Pancreas (tissue), 10 donors: ENCODE measurements at regions not wholly inside any gene's neighbourhood (a gene's known extent, or its start where the extent isn't known, plus 50 kb on each side); places are given as distances from the start of the nearest gene placed in this dataset.

ENCODE experiments used
- ATAC-seq, 4 donors: fragments of 200-7000 bp; cut with Tn5 transposase; one replicate each; pipeline versions ENCODE4 v1.8.0 to v1.9.1; 2020; ENCODE audit warnings: mild to moderate bottlenecking in 4 of 4, moderate library complexity in 4 of 4
- DNase-seq, 6 donors: peaks; one replicate each; pipeline ENCODE4 v3.0.0-alpha.2; 2020
- FAIRE-seq: peaks from 2 replicates; lab custom pipeline; 2012; peaks lifted over from hg19 to GRCh38; lab: Jason Lieb, UNC
- H3K27ac ChIP-seq, 4 donors: fragments of 200-600 bp; sonication (generic); 1 replicate in 3 of 4; 2 replicates in 1 of 4; pipeline versions ENCODE4 v1.5.0 to v1.8.0; 2020
- H3K27me3 ChIP-seq, 4 donors: fragments of 200-600 bp; one replicate each; pipeline ENCODE4 v1.8.0; 2021
- H3K36me3 ChIP-seq, 3 donors: fragments of 200-600 bp; sonication (generic) in 1 of 3; one replicate each; pipeline versions ENCODE4 v1.5.0 to v1.8.0; 2020 to 2021
- H3K4me1 ChIP-seq, 3 donors: fragments of 200-600 bp; one replicate each; pipeline ENCODE4 v1.8.0; 2021
- H3K4me3 ChIP-seq, 4 donors: fragments of 200-600 bp; sonication (generic) in 2 of 4; one replicate each; pipeline versions ENCODE4 v1.5.0 to v1.8.0; 2020 to 2021
- H3K9me3 ChIP-seq, 4 donors: fragments of 200-600 bp; one replicate each; pipeline ENCODE4 v1.8.0; 2021
- WGBS, 2 donors: extraction: QIAGEN DNeasy Blood & Tissue Kit; methylation state at CpG; one replicate each; pipeline ENCODE4 v1.1.7; 2013; 5-methylcytosine and 5-hydroxymethylcytosine counted together
- intact Hi-C, 3 donors: fragments of 100-400 bp; cut with DNase I; formaldehyde crosslinking; loops; one replicate each; pipeline versions ENCODE4 v1.11.1 to v1.14.2; 2022
- TF ChIP-seq, protein P1 (sequence below), 4 donors: fragments of 200-600 bp; sonication (generic) in 3 of 4; IDR thresholded peaks; one replicate each; pipeline versions ENCODE4 v1.5.0 to v1.8.0; 2021; ENCODE audit warnings: antibody characterized with exemption in 4 of 4
- donor health status: healthy with polysubstance abuse.
- donor health status: DM: no; HTN: no; CAD: no; lungs with moderate emphysema.
- donor health status: DM: no; HTN: no; CAD: no.
- donor health status: control.
- donor health status: control.
- donor health status: Bipolar disorder and iron deficiency.
- donor health status: DM: yes; HTN: yes; CAD: no.
- donor health status: DM: no; HTN: no; CAD: no.
- donor health status: DM: no; HTN: no; CAD: no.
- donor health status: DM: yes; HTN: yes; CAD: no.

DNA sequence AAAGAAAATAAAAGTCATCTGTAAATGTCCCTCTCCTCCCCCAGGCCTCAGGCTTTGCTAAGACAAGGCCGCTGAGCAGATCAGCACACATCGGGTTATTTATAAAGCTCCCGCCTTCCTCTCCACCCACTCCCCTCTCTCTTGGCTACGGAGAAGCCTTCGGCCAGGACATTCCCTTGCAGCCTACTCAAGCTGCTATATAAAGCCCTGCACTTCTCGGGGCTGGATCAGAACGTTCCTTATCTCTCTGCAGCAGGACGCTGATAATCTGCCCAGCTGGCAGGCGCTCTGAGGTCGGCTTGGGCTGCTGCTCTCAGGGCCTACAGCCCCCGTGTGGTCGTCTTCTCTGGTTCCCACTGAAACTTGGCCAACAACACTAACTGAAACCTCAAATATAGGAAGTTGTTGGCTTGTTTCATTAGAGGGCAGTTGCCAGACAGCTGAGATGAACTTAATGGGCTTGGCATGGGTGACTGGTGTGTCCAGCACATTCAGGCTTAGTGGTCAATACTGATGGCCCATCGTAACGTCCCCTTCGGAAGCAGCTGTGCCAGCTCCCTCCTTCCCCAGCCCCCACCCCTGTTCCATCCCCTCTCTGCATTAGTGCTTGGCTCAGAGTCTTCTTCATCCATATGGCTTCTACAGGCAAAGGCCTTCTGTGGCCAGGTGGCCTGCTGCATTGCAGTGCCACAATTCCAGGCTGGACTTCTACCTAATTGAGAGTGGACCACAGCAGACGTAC lies 64.6 kb downstream of the IER5 start:
- H3K27me3 ChIP-seq = no peaks in the 10 kb centered on the region
- no peaks in the 10 kb centered on the region for H3K9me3 ChIP-seq
- no peaks in the 10 kb centered on the region for H3K36me3 ChIP-seq
- intact Hi-C loops = no loop called here
- DNase-seq (peak in 5 of 6 donors; percentile 70 to 82 (median 72)), ATAC-seq (peak; percentile 91 to 97 (median 92)), FAIRE-seq (no peak)
- 7% methylated on average over 16 of the region's 16 CpGs for WGBS, 2 donors
- TF ChIP-seq, protein P1, sequence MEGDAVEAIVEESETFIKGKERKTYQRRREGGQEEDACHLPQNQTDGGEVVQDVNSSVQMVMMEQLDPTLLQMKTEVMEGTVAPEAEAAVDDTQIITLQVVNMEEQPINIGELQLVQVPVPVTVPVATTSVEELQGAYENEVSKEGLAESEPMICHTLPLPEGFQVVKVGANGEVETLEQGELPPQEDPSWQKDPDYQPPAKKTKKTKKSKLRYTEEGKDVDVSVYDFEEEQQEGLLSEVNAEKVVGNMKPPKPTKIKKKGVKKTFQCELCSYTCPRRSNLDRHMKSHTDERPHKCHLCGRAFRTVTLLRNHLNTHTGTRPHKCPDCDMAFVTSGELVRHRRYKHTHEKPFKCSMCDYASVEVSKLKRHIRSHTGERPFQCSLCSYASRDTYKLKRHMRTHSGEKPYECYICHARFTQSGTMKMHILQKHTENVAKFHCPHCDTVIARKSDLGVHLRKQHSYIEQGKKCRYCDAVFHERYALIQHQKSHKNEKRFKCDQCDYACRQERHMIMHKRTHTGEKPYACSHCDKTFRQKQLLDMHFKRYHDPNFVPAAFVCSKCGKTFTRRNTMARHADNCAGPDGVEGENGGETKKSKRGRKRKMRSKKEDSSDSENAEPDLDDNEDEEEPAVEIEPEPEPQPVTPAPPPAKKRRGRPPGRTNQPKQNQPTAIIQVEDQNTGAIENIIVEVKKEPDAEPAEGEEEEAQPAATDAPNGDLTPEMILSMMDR (IDR thresholded peaks at IDR 0.05) = peak in 1 of 4 donors; percentile 7
- H3K4me1 ChIP-seq = peaks cover 0 to 11% (median 6%) of the 10 kb centered on the region in 3 donors
- peak overlapping the region in 1 of 4 donors; percentile 40 for H3K27ac ChIP-seq
- no peak overlapping the region for H3K4me3 ChIP-seq

DNA sequence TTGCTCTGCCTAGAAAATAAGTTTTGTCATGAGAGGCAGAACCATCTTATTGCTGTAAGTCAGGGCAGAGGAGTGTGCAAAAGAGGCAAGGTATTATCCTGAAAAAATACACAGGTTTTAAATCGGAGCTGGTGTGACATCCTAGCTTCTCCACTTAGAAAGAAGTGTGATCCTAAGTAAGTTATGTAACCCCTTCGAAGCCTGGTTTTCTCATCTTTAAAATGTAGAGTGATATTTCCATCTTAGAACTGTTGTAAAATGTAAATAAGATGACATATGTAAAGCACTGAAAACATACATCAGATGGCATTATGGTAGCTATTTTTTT lies 65.1 kb downstream of the IER5 start:
- WGBS, 2 donors = 92% methylated on average over 2 of the region's 2 CpGs
- no peaks in the 10 kb centered on the region for H3K9me3 ChIP-seq
- TF ChIP-seq, protein P1 (IDR thresholded peaks at IDR 0.05) = no peak
- intact Hi-C loops = no loop called here
- H3K36me3 ChIP-seq = no peaks in the 10 kb centered on the region
- H3K4me3 ChIP-seq = no peak overlapping the region
- FAIRE-seq (no peak), DNase-seq (no peak), ATAC-seq (no peak)
- peaks cover 0 to 11% (median 6%) of the 10 kb centered on the region in 3 donors for H3K4me1 ChIP-seq
- no peaks in the 10 kb centered on the region for H3K27me3 ChIP-seq
- peak overlapping the region in 1 of 4 donors; percentile 40 for H3K27ac ChIP-seq

DNA sequence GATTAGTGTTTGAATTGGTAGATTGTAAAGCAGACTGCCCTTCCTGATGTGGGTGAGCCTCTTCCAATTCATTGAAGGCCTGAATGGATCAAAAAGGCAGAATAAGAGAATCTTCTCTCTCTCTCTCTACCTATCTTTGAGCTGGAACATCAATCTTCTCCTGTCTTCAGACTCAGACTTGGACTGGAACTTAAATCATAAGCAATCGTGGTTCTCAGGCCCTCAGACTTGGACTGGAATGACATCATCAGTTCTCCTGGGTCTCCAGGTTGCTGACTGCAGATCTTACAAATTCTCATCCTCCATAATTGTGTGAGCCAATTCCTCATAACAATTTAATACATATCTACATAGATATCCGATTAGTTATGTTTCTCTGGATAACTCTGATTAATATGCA lies 66.8 kb downstream of the IER5 start:
- 78% methylated on average over 2 of the region's 2 CpGs for WGBS, 2 donors
- no peak for DNase-seq
- intact Hi-C loops = no loop called here

DNA sequence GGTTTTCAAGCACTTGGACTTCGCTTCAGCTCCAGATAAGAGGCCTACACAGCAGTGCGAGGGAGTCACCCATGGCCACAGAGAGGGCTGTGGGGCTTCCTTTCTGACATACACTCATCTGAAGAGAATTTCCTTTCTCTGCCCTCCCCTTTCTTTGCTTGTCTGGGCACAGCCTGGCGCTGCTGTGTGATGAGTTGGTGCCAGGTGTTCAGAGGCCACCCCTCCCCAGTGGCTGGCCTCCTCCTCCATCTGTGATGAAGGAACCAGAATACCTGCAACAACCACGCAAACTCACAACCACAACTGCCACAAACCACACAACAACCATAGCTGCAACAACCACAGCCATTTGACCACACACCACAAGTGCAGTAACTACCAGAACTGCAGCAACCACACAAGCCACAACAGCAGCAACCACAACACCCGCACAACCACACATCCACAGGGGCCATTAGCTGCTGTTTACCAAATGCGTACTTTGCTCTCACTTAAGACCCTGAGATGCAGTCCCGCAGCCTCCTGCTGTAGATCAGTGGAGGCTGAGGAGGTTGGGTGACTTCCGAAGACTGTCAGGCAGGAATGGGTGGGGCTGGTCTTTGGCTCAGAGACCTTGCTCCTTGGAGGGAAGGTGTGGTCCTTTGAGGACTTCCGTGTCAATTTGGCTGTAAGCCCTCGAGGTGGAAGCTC lies 71.1 kb downstream of the IER5 start:
- TF ChIP-seq, protein P1 (IDR thresholded peaks at IDR 0.05) = no peak
- DNase-seq = no peak
- Histone ChIP-seq H3K27me3 (no peaks in the 10 kb centered on the region), H3K9me3 (no peaks in the 10 kb centered on the region), H3K4me3 (no peak overlapping the region), H3K27ac (no peak overlapping the region), H3K36me3 (no peaks in the 10 kb centered on the region), H3K4me1 (no peaks in the 10 kb centered on the region)
- intact Hi-C loops = no loop called here
- WGBS, 2 donors = 82 to 89% methylated on average over 10 of the region's 10 CpGs
- peak in 1 of 4 donors; percentile 25 for ATAC-seq
- no peak for FAIRE-seq

More for the DNA sequence above, 66.8 kb downstream of the IER5 start:
- H3K4me1 ChIP-seq = peaks cover 0 to 11% (median 6%) of the 10 kb centered on the region in 3 donors
- no peaks in the 10 kb centered on the region for H3K36me3 ChIP-seq
- no peak for ATAC-seq
- no peak for FAIRE-seq
- no peak overlapping the region for H3K4me3 ChIP-seq
- H3K27ac ChIP-seq = no peak overlapping the region
- H3K27me3 ChIP-seq = no peaks in the 10 kb centered on the region
- H3K9me3 ChIP-seq = no peaks in the 10 kb centered on the region
- TF ChIP-seq, protein P1 (IDR thresholded peaks at IDR 0.05) = no peak

DNA sequence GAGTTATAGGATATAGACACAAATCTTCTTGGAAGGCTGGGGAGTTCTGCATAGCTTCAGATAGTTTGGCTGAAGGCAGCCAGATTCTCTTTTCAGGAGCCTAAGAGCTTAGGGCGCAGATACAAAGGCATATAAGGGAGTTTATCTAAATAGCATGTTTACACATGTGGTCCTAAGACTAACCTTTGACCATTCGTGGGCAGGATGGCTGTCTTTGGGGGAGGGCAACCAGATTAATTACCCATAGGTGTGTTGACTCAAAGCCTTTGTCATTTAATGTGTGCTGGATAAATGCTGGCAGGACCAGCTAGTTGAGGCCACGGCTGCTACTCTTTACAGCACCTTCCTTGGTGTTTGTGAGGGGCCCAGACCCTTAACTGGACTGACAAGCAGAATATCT lies 71.8 kb downstream of the IER5 start:
- intact Hi-C loops = no loop called here
- 72 to 73% methylated on average over 3 of the region's 3 CpGs for WGBS, 2 donors
- TF ChIP-seq, protein P1 (IDR thresholded peaks at IDR 0.05) = no peak
- DNase-seq = no peak
- Histone ChIP-seq H3K4me3 (no peak overlapping the region), H3K36me3 (no peaks in the 10 kb centered on the region), H3K27ac (no peak overlapping the region), H3K4me1 (no peaks in the 10 kb centered on the region), H3K27me3 (no peaks in the 10 kb centered on the region), H3K9me3 (no peaks in the 10 kb centered on the region)
- FAIRE-seq = no peak
- no peak for ATAC-seq
